Memory B cell (primary cell): ENCODE measurements at regions not wholly inside any gene's neighbourhood (a gene's known extent, or its start where the extent isn't known, plus 50 kb on each side); places are given as distances from the start of the nearest gene placed in this dataset.

Experiments
- ATAC-seq: fragments of 150-1000 bp; cut with Tn5 transposase; 2 replicates; pipeline ENCODE4 v1.10.0; 2021; ENCODE audit warnings: low read depth, mild to moderate bottlenecking, moderate library complexity
- DNase-seq, 2 donors: peaks; one replicate each; pipeline ENCODE4 v3.0.0; 2022; ENCODE audit warnings: low spot score in 2 of 2
- H3K27ac Mint-ChIP-seq: one replicate; pipeline ENCODE4 v1.8.0; 2022; ENCODE audit warnings: mild to moderate bottlenecking, moderate library complexity, mixed read lengths
- H3K27me3 Mint-ChIP-seq: one replicate; pipeline ENCODE4 v1.8.0; 2022; ENCODE audit warnings: mixed read lengths
- H3K36me3 Mint-ChIP-seq: one replicate; pipeline ENCODE4 v1.8.0; 2022; ENCODE audit warnings: mild to moderate bottlenecking, mixed read lengths
- H3K4me1 Mint-ChIP-seq: one replicate; pipeline ENCODE4 v1.8.0; 2022; ENCODE audit warnings: mixed read lengths
- H3K4me3 Mint-ChIP-seq: one replicate; pipeline ENCODE4 v1.8.0; 2022; ENCODE audit warnings: mild to moderate bottlenecking, moderate library complexity, mixed read lengths
- H3K9me3 Mint-ChIP-seq: one replicate; pipeline ENCODE4 v1.8.0; 2022; ENCODE audit warnings: mixed read lengths

DNA sequence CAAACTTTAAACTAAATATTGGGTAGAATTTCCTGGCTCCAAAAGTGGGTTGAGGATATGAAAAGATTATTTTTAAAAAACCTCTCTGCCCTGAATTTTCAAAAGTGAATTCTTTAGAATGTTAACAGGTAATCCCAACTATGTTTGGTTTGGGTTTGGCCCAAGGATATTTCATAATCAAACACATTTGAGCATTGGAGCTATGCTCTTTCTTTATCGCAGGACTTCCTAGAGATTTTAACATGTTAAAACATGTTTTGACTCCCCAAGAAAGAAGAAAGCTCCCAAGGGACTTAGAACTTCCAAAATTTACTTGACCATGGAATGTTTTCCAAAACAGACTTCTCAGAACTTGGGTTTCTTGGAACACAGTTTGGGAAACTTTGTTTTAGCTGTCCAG, 75.6 kb upstream of the SYNPR start:
- H3K9me3 Mint-ChIP-seq: no peaks in the 10 kb centered on the region
- H3K27me3 Mint-ChIP-seq: no peaks in the 10 kb centered on the region
- ATAC-seq: no peak
- no peak overlapping the region for H3K4me3 Mint-ChIP-seq
- H3K4me1 Mint-ChIP-seq: no peaks in the 10 kb centered on the region
- no peak for DNase-seq
- no peaks in the 10 kb centered on the region for H3K36me3 Mint-ChIP-seq
- no peak overlapping the region for H3K27ac Mint-ChIP-seq

DNA sequence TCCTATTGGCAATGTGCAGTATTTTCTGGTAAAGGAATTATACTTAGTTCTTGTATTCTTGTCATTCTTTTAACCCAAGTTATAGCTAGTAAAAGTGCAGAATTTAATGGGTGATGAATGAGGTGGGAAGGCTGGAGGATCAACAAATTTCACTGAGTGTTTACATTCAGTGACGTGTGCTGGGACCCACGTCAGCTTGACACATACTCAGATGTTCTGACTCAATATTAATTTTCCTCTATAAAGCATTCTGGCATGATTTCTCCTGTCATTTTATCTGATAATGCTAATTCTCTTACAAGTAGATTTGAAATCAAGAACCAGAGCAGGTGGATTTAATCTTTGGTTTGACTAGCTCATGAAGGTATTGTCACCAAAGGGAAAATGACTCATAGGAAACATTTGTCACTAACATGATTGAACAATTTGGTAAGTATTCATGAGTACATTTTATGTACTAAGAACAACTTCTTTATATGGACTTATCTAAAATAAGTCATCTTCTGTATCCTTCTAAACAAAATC, 71.0 kb upstream of the SYNPR start:
- H3K36me3 Mint-ChIP-seq: no peaks in the 10 kb centered on the region

DNA sequence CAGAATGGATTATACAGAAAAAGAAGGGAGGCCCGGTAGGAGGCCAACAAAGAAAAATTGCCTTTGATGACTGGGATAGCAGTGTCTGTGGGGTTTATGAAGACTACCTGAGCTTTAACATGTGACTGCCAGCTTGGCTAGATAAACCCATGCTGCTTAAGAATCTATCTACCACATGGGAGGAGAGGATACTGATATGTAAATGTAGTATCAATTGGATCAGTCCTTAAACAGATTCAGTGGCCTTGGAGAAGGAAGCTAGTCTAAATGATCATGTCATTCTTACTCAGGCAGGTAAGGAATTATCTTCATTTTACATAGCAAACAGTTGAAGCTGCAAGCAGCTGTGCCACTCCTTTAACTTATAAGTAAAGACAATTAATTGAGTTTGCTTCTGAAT, 50.0 kb upstream of the SYNPR start:
- H3K4me1 Mint-ChIP-seq: no peaks in the 10 kb centered on the region
- ATAC-seq (no peak), DNase-seq (no peak)
- no peaks in the 10 kb centered on the region for H3K9me3 Mint-ChIP-seq
- no peaks in the 10 kb centered on the region for H3K36me3 Mint-ChIP-seq
- no peak overlapping the region for H3K4me3 Mint-ChIP-seq
- no peak overlapping the region for H3K27ac Mint-ChIP-seq
- no peaks in the 10 kb centered on the region for H3K27me3 Mint-ChIP-seq

More for the DNA sequence above, 71.0 kb upstream of the SYNPR start:
- no peaks in the 10 kb centered on the region for H3K27me3 Mint-ChIP-seq
- no peaks in the 10 kb centered on the region for H3K4me1 Mint-ChIP-seq
- H3K27ac Mint-ChIP-seq: no peak overlapping the region
- H3K9me3 Mint-ChIP-seq: no peaks in the 10 kb centered on the region
- no peak overlapping the region for H3K4me3 Mint-ChIP-seq
- DNase-seq (no peak), ATAC-seq (no peak)
